ENCODE measurements at regions not wholly inside any gene's neighbourhood (a gene's known extent, or its start where the extent isn't known, plus 50 kb on each side); places are given as distances from the start of the nearest gene placed in this dataset.

DNA sequence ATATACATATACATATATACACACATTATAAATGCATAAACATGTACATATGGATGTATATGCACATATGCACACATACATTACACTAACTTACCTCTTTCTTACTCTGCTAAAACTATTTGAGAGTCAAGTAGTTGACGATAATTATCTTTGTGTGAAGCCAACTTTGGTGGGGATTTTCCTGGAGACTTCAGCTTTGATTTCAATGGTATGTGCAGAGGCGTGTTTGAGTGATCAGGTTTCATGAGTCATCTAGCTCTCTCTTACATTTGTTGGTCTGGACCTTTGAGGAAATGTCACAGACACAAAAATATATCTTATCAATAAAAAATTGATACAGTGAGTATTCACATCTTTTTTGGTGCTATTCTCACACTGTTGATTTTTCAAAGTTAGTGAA lies 769.1 kb upstream of the LUZP2 start:
- no peak overlapping the region for H3K27ac ChIP-seq (ENCODE audit: low read depth in 1 of 2, low read length in 1 of 2)
- no peak overlapping the region for H3K9ac ChIP-seq (ENCODE audit: insufficient read depth in 1 of 2, low read length in 2 of 2)
- no peak overlapping the region for H3K4me3 ChIP-seq
- peak in 1 of 3 donors; percentile 6 for DNase-seq
- H3K27me3 ChIP-seq (ENCODE audit: control insufficient read depth in 3 of 3, insufficient read depth in 3 of 3, low read length in 2 of 3): no peaks in the 10 kb centered on the region
- no peaks in the 10 kb centered on the region for H3K36me3 ChIP-seq (ENCODE audit: control insufficient read depth in 4 of 4, insufficient read depth in 4 of 4, low read length in 4 of 4)
- WGBS, 2 donors: 65 to 85% methylated on average over 2 of the region's 2 CpGs
- H3K9me3 ChIP-seq (ENCODE audit: control insufficient read depth in 4 of 4, insufficient read depth in 3 of 4, low read length in 3 of 4): peaks cover 0 to 4% (median 1%) of the 10 kb centered on the region in 4 donors
- no peak for TF ChIP-seq CTCF (IDR thresholded peaks at IDR 0.05; ENCODE audit: control extremely low read depth, extremely low read depth)
- ATAC-seq (ENCODE audit: insufficient read depth, low FRiP score): no peak
- H3K4me1 ChIP-seq (ENCODE audit: control insufficient read depth in 5 of 5, insufficient read depth in 5 of 5, low read length in 5 of 5): no peaks in the 10 kb centered on the region

DNA sequence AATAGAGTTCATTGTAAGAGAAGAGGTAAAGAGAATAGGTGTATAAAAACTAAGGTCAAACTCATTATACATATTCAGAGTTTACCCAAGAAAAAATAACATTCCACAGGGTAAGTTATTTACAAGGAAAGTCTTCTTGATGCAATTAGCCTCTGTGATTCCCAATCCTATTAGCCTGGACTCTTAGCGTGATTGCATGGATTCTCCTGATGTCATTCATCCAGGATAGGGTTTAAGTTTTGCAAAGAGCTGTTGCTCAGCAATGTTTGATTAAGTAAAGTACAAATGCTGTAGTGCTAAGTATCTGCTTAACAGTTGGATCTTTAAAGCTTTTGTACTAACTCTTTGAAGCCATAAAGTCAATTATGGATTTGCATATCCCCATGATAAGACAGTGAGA lies 767.8 kb upstream of the LUZP2 start:
- DNase-seq (no peak), ATAC-seq (ENCODE audit: insufficient read depth, low FRiP score) (no peak)
- Histone ChIP-seq H3K9me3 (ENCODE audit: control insufficient read depth in 4 of 4, insufficient read depth in 3 of 4, low read length in 3 of 4) (peaks cover 0 to 4% (median 4%) of the 10 kb centered on the region in 4 donors), H3K27ac (ENCODE audit: low read depth in 1 of 2, low read length in 1 of 2) (no peak overlapping the region), H3K9ac (ENCODE audit: insufficient read depth in 1 of 2, low read length in 2 of 2) (no peak overlapping the region), H3K36me3 (ENCODE audit: control insufficient read depth in 4 of 4, insufficient read depth in 4 of 4, low read length in 4 of 4) (no peaks in the 10 kb centered on the region), H3K4me3 (no peak overlapping the region), H3K4me1 (ENCODE audit: control insufficient read depth in 5 of 5, insufficient read depth in 5 of 5, low read length in 5 of 5) (no peaks in the 10 kb centered on the region), H3K27me3 (ENCODE audit: control insufficient read depth in 3 of 3, insufficient read depth in 3 of 3, low read length in 2 of 3) (no peaks in the 10 kb centered on the region)
- WGBS, 2 donors: 73 to 85% methylated on average over 1 of the region's 1 CpG
- no peak for TF ChIP-seq CTCF (IDR thresholded peaks at IDR 0.05; ENCODE audit: control extremely low read depth, extremely low read depth)

- Histone ChIP-seq H3K36me3 (ENCODE audit: control insufficient read depth in 4 of 4, insufficient read depth in 4 of 4, low read length in 4 of 4) (no peaks in the 10 kb centered on the region), H3K4me3 (no peak overlapping the region), H3K9me3 (ENCODE audit: control insufficient read depth in 4 of 4, insufficient read depth in 3 of 4, low read length in 3 of 4) (peaks cover 0 to 5% (median 4%) of the 10 kb centered on the region in 4 donors), H3K27me3 (ENCODE audit: control insufficient read depth in 3 of 3, insufficient read depth in 3 of 3, low read length in 2 of 3) (no peaks in the 10 kb centered on the region), H3K27ac (ENCODE audit: low read depth in 1 of 2, low read length in 1 of 2) (no peak overlapping the region), H3K4me1 (ENCODE audit: control insufficient read depth in 5 of 5, insufficient read depth in 5 of 5, low read length in 5 of 5) (no peaks in the 10 kb centered on the region), H3K9ac (ENCODE audit: insufficient read depth in 1 of 2, low read length in 2 of 2) (no peak overlapping the region)
- TF ChIP-seq CTCF (IDR thresholded peaks at IDR 0.05; ENCODE audit: control extremely low read depth, extremely low read depth): no peak
- DNase-seq (no peak), ATAC-seq (ENCODE audit: insufficient read depth, low FRiP score) (no peak)
- 88 to 94% methylated on average over 42 to 43 of the region's 43 CpGs for WGBS, 2 donors
Measured at GRCh38 chr11:23730307-23730998, 766.4 kb upstream of the LUZP2 start.

GRCh38 chr11:23732026-23732425 lies 764.8 kb upstream of the LUZP2 start:
- DNase-seq: no peak
- 59 to 63% methylated on average over 7 of the region's 7 CpGs for WGBS, 2 donors

More at GRCh38 chr11:23732026-23732425, 764.8 kb upstream of the LUZP2 start:
- Histone ChIP-seq H3K4me1 (ENCODE audit: control insufficient read depth in 5 of 5, insufficient read depth in 5 of 5, low read length in 5 of 5) (no peaks in the 10 kb centered on the region), H3K4me3 (no peak overlapping the region), H3K36me3 (ENCODE audit: control insufficient read depth in 4 of 4, insufficient read depth in 4 of 4, low read length in 4 of 4) (no peaks in the 10 kb centered on the region), H3K27me3 (ENCODE audit: control insufficient read depth in 3 of 3, insufficient read depth in 3 of 3, low read length in 2 of 3) (no peaks in the 10 kb centered on the region), H3K9me3 (ENCODE audit: control insufficient read depth in 4 of 4, insufficient read depth in 3 of 4, low read length in 3 of 4) (peaks cover 0 to 5% (median 4%) of the 10 kb centered on the region in 4 donors), H3K27ac (ENCODE audit: low read depth in 1 of 2, low read length in 1 of 2) (no peak overlapping the region), H3K9ac (ENCODE audit: insufficient read depth in 1 of 2, low read length in 2 of 2) (no peak overlapping the region)
- ATAC-seq (ENCODE audit: insufficient read depth, low FRiP score): no peak
- TF ChIP-seq CTCF (IDR thresholded peaks at IDR 0.05; ENCODE audit: control extremely low read depth, extremely low read depth): no peak

All from lung (tissue), 11 donors.